Adipocyte (in vitro differentiated cells): ENCODE measurements at regions not wholly inside any gene's neighbourhood (a gene's known extent, or its start where the extent isn't known, plus 50 kb on each side); places are given as distances from the start of the nearest gene placed in this dataset.
"Not testable (repeated sequence)": the region's sequence is repeated elsewhere in the genome, so short reads cannot be mapped to it uniquely, and the experiment has no call there.

Experiments
- DNase-seq: peaks from one replicate; pipeline ENCODE4 v3.0.0-alpha.2; 2015; ENCODE audit warnings: low read depth
- H3K27me3 ChIP-seq: replicated peaks from 2 replicates; pipeline ENCODE4 v1.7.0; 2013; ENCODE audit warnings: mild to moderate bottlenecking, low read length, moderate library complexity; ENCODE audit not compliant: control insufficient read depth, insufficient read depth
- H3K36me3 ChIP-seq: 2 replicates; pipeline ENCODE4 v1.7.0; 2013; ENCODE audit warnings: low read length, mild to moderate bottlenecking, moderate library complexity; ENCODE audit not compliant: control insufficient read depth, insufficient read depth, severe bottlenecking
- H3K4me1 ChIP-seq: 2 replicates; pipeline ENCODE4 v1.7.0; 2013; ENCODE audit warnings: mild to moderate bottlenecking, low read length, moderate library complexity; ENCODE audit not compliant: control insufficient read depth, insufficient read depth
- H3K4me3 ChIP-seq: 2 replicates; pipeline ENCODE4 v1.7.0; 2013; ENCODE audit warnings: mild to moderate bottlenecking, low read length, moderate library complexity
- H3K9ac ChIP-seq: 2 replicates; pipeline ENCODE4 v1.7.0; 2013; ENCODE audit warnings: mild to moderate bottlenecking, low read length, moderate library complexity
- H3K9me3 ChIP-seq: 2 replicates; pipeline ENCODE4 v1.7.0; 2013; ENCODE audit warnings: mild to moderate bottlenecking, low read length, moderate library complexity; ENCODE audit not compliant: control insufficient read depth

GRCh38 chr1:73218995-73219546, 936.7 kb upstream of the NEGR1 start:
- no peak overlapping the region for H3K9ac ChIP-seq
- DNase-seq, result no peak
- no peak overlapping the region for H3K4me3 ChIP-seq
- H3K36me3 ChIP-seq, result no peaks in the 10 kb centered on the region
- no peaks in the 10 kb centered on the region for H3K27me3 ChIP-seq
- no peaks in the 10 kb centered on the region for H3K4me1 ChIP-seq
- H3K9me3 ChIP-seq, result peaks cover 3% of the 10 kb centered on the region

- DNase-seq, result no peak
- no peaks in the 10 kb centered on the region for H3K4me1 ChIP-seq
- H3K9ac ChIP-seq, result no peak overlapping the region
- no peak overlapping the region for H3K4me3 ChIP-seq
- no peaks in the 10 kb centered on the region for H3K36me3 ChIP-seq
- H3K27me3 ChIP-seq, result no peaks in the 10 kb centered on the region
- no peaks in the 10 kb centered on the region for H3K9me3 ChIP-seq
Measured at GRCh38 chr1:73205294-73205973, 923.1 kb upstream of the NEGR1 start.

- Histone ChIP-seq H3K36me3 (no peaks in the 10 kb centered on the region), H3K9ac (no peak overlapping the region), H3K4me3 (no peak overlapping the region), H3K27me3 (no peaks in the 10 kb centered on the region), H3K9me3 (peaks cover 11% of the 10 kb centered on the region), H3K4me1 (no peaks in the 10 kb centered on the region)
- no peak for DNase-seq
Measured at GRCh38 chr1:73197972-73198371, 915.6 kb upstream of the NEGR1 start.

DNA sequence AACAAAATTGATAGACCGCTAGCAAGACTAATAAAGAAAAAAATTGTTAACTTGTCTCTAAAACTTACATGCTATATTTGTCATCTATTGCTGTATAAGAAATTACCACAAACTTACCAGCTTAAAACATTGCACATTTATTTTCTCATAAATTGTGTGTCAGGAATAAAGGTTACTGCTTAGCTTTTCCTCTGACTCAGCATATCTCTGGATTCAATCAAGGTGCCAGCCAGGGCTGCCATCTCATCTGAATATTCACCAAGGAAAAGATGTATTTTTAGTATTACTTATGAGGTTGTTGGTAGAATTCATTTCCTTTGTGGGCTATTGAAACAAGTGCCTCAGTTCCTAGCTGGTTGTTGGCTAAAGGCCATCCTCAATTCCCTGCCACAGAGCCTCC, 912.6 kb upstream of the NEGR1 start:
- H3K9ac ChIP-seq, result no peak overlapping the region

GRCh38 chr1:73183581-73183980, 901.2 kb upstream of the NEGR1 start:
- H3K27me3 ChIP-seq, H3K9me3 ChIP-seq, DNase-seq, H3K36me3 ChIP-seq, H3K9ac ChIP-seq, H3K4me3 ChIP-seq, H3K4me1 ChIP-seq: not testable (repeated sequence)

More for the DNA sequence above, 912.6 kb upstream of the NEGR1 start:
- H3K9me3 ChIP-seq, result peaks cover 11% of the 10 kb centered on the region
- H3K4me3 ChIP-seq, result no peak overlapping the region
- H3K36me3 ChIP-seq, result no peaks in the 10 kb centered on the region
- no peak for DNase-seq
- H3K4me1 ChIP-seq, result no peaks in the 10 kb centered on the region
- no peaks in the 10 kb centered on the region for H3K27me3 ChIP-seq

DNA sequence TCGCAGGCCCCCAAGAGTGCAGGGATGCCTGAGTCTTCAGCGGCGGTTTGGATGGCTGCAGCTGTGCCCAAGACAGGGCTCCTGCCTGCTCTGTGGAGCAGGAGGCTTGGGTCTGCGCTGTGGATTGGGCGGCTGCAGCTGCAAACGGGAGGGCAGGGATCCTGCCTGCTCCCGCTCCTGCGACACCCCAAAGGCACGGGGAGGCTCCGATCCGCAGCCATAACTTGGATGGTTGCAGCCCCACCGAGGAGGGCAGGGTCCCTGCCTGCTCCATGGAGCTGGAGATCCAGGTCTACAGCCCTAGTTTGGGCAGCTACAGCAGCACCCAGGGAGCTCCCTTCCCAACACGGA, 898.8 kb upstream of the NEGR1 start:
- H3K27me3 ChIP-seq, result no peaks in the 10 kb centered on the region
- H3K9ac ChIP-seq, result no peak overlapping the region
- no peak overlapping the region for H3K4me3 ChIP-seq
- H3K9me3 ChIP-seq, result no peaks in the 10 kb centered on the region
- H3K36me3 ChIP-seq, result no peaks in the 10 kb centered on the region
- H3K4me1 ChIP-seq, result no peaks in the 10 kb centered on the region
- no peak for DNase-seq

GRCh38 chr1:73180397-73181189, 898.3 kb upstream of the NEGR1 start:
- Histone ChIP-seq H3K36me3 (no peaks in the 10 kb centered on the region), H3K9ac (no peak overlapping the region)
- DNase-seq, result no peak

DNA sequence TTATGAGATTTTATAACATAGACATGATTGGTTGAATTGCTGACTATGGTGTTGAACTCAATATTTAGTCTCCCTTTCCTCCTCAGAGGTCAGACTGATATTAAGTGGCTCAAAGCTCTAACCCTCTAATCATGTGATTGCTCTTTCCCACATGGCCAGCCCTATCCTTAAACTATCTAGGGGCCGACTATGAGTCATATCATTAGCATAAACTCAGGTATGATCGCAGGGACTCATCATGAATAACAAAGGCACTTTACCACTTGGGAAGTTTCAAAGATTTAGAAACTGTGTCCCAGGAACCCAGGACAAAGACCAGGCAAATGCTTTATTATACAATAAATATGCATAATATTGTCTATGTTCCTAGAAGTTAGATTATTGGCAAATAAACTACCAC, 894.6 kb upstream of the NEGR1 start:
- H3K36me3 ChIP-seq, result no peaks in the 10 kb centered on the region
- no peak overlapping the region for H3K4me3 ChIP-seq
- H3K4me1 ChIP-seq, result no peaks in the 10 kb centered on the region
- DNase-seq, result no peak
- H3K27me3 ChIP-seq, result no peaks in the 10 kb centered on the region
- H3K9me3 ChIP-seq, result no peaks in the 10 kb centered on the region
- H3K9ac ChIP-seq, result no peak overlapping the region

More at GRCh38 chr1:73180397-73181189, 898.3 kb upstream of the NEGR1 start:
- no peak overlapping the region for H3K4me3 ChIP-seq
- no peaks in the 10 kb centered on the region for H3K9me3 ChIP-seq
- no peaks in the 10 kb centered on the region for H3K27me3 ChIP-seq
- no peaks in the 10 kb centered on the region for H3K4me1 ChIP-seq

DNA sequence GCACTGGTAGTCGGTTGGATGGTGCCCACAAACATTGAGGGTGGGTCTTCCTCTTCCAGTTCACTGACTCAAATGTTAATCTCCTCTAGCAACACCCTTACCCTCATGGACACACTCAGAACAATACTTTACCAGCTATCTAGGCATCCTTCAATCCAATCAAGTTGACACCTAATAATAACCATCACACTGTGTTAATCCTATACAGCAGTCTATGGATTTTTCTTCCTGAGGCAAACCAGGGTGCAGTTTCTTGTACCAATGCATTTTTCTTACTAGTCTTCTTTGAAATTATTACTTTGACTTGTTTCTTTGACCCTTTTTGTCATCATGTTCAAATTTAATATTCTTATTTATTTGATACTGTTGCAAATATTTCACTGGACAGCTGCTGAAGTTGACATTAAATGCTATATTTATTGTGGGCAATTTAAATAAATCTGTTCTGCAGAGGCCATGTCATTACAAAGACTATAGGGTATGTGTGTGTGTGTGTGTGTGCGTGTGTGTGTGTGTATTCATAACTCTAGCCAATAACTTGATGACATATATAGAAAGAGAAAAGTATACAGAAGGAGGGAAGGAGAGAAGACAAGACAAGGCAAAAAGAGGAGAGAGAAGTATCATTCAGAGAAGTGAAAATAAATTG, 884.8 kb upstream of the NEGR1 start:
- Histone ChIP-seq H3K9ac (no peak overlapping the region), H3K36me3 (no peaks in the 10 kb centered on the region), H3K27me3 (no peaks in the 10 kb centered on the region), H3K4me3 (no peak overlapping the region), H3K9me3 (no peaks in the 10 kb centered on the region), H3K4me1 (peaks cover 3% of the 10 kb centered on the region)
- DNase-seq, result no peak

DNA sequence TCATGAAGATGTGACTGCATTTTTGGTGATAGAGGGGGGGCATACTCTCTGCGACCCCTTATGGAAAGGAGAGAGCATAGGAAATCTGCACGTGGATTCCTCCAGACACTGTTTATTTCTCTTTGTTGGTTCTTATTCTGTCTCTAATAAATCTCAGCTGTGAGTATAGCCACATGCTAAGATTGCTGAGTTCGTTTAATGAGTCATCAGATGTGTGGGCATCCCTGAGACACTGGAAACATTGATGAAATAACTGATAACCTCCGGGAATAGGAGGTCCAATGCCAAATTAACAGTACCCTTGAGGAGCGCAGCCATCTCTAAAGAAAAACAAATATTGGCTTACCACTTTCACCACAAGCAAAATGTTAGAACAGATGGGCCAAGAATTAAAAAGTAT, 880.2 kb upstream of the NEGR1 start:
- DNase-seq, result peak; percentile 14
- Histone ChIP-seq H3K27me3 (no peaks in the 10 kb centered on the region), H3K4me1 (peaks cover 3% of the 10 kb centered on the region), H3K4me3 (no peak overlapping the region), H3K9ac (no peak overlapping the region), H3K9me3 (peaks cover 2% of the 10 kb centered on the region), H3K36me3 (no peaks in the 10 kb centered on the region)

GRCh38 chr1:73161418-73161817, 879.1 kb upstream of the NEGR1 start:
- Histone ChIP-seq H3K4me1 (peaks cover 3% of the 10 kb centered on the region), H3K9me3 (peaks cover 4% of the 10 kb centered on the region), H3K4me3 (no peak overlapping the region), H3K9ac (no peak overlapping the region), H3K27me3 (no peaks in the 10 kb centered on the region), H3K36me3 (no peaks in the 10 kb centered on the region)
- DNase-seq, result no peak
